ENCODE measurements at regions not wholly inside any gene's neighbourhood (a gene's known extent, or its start where the extent isn't known, plus 50 kb on each side); places are given as distances from the start of the nearest gene placed in this dataset.
"Not testable (repeated sequence)": the region's sequence is repeated elsewhere in the genome, so short reads cannot be mapped to it uniquely, and the experiment has no call there.

- DNase-seq (ENCODE audit: insufficient read length, low spot score, missing footprints): no peak
- no peaks in the 10 kb centered on the region for H4K20me1 ChIP-seq (ENCODE audit: insufficient read depth, low read length)
- H3K79me2 ChIP-seq (ENCODE audit: insufficient read depth, low read length): no peaks in the 10 kb centered on the region
- no peaks in the 10 kb centered on the region for H3K4me1 ChIP-seq (ENCODE audit: insufficient read depth, low read length)
- no peaks in the 10 kb centered on the region for H3K36me3 ChIP-seq (ENCODE audit: insufficient read depth, low read length)
- H3K27ac ChIP-seq (ENCODE audit: low read depth, low read length): no peak overlapping the region
- H3K4me3 ChIP-seq (ENCODE audit: insufficient read depth, low read length): no peak overlapping the region
- H3K27me3 ChIP-seq (ENCODE audit: insufficient read depth, low read length): no peaks in the 10 kb centered on the region
- TF ChIP-seq, protein P1, sequence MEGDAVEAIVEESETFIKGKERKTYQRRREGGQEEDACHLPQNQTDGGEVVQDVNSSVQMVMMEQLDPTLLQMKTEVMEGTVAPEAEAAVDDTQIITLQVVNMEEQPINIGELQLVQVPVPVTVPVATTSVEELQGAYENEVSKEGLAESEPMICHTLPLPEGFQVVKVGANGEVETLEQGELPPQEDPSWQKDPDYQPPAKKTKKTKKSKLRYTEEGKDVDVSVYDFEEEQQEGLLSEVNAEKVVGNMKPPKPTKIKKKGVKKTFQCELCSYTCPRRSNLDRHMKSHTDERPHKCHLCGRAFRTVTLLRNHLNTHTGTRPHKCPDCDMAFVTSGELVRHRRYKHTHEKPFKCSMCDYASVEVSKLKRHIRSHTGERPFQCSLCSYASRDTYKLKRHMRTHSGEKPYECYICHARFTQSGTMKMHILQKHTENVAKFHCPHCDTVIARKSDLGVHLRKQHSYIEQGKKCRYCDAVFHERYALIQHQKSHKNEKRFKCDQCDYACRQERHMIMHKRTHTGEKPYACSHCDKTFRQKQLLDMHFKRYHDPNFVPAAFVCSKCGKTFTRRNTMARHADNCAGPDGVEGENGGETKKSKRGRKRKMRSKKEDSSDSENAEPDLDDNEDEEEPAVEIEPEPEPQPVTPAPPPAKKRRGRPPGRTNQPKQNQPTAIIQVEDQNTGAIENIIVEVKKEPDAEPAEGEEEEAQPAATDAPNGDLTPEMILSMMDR (IDR thresholded peaks at IDR 0.05; ENCODE audit: extremely low read depth, low read depth, low read length): no peak
- no peak overlapping the region for H3K4me2 ChIP-seq (ENCODE audit: insufficient read depth, low read length)
- H3K9me3 ChIP-seq (ENCODE audit: low read depth, low read length): no peaks in the 10 kb centered on the region
- no peak overlapping the region for H2AFZ ChIP-seq (ENCODE audit: low read length)
Measured at GRCh38 chr6:133131621-133132465, 109.3 kb upstream of the EYA4 start.

- H2AFZ ChIP-seq (ENCODE audit: low read length): no peak overlapping the region
- H3K4me2 ChIP-seq (ENCODE audit: insufficient read depth, low read length): no peak overlapping the region
- no peak overlapping the region for H3K4me3 ChIP-seq (ENCODE audit: insufficient read depth, low read length)
- TF ChIP-seq, protein P1 (IDR thresholded peaks at IDR 0.05; ENCODE audit: extremely low read depth, low read depth, low read length): no peak
- DNase-seq (ENCODE audit: insufficient read length, low spot score, missing footprints): no peak
- H3K79me2 ChIP-seq (ENCODE audit: insufficient read depth, low read length): no peaks in the 10 kb centered on the region
- no peaks in the 10 kb centered on the region for H3K9me3 ChIP-seq (ENCODE audit: low read depth, low read length)
- no peaks in the 10 kb centered on the region for H3K27me3 ChIP-seq (ENCODE audit: insufficient read depth, low read length)
- H3K36me3 ChIP-seq (ENCODE audit: insufficient read depth, low read length): no peaks in the 10 kb centered on the region
- no peaks in the 10 kb centered on the region for H4K20me1 ChIP-seq (ENCODE audit: insufficient read depth, low read length)
- no peak overlapping the region for H3K27ac ChIP-seq (ENCODE audit: low read depth, low read length)
- no peaks in the 10 kb centered on the region for H3K4me1 ChIP-seq (ENCODE audit: insufficient read depth, low read length)
Measured at GRCh38 chr6:133132466-133132971, 108.6 kb upstream of the EYA4 start.

DNA sequence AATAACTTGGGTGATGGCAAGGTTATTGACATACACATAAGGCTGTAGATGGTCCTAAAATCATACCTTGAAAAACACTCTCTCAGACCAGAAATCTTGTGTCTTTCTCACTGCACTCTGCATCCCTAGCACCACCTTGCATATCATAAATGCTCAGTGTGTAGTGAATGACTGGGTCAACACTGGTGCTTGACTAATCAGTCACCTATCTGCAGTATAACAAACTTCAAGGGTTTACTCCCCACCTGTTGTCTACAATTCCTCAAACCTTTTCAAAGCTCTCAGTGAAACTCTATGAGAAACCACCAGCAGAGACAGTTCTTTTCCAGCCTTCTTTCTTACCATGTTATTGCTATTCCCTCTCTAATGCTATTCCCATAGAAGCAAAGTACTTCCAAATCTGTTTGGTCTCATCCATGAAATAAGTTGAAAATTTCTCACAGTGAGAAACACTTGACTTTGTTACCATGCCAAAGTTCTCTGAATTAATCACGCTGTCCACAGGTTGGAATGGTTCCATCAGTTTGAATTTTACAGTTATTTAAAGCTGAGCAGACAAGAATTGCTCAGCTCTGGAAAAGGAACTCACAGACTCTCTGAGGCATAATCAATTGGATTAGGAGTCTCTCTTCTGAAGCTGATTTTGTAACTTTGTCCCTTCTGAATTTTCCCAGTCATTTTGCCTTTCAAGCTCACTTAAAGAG, 104.8 kb upstream of the EYA4 start:
- H3K36me3 ChIP-seq (ENCODE audit: insufficient read depth, low read length): no peaks in the 10 kb centered on the region
- H4K20me1 ChIP-seq (ENCODE audit: insufficient read depth, low read length): no peaks in the 10 kb centered on the region
- no peak for DNase-seq (ENCODE audit: insufficient read length, low spot score, missing footprints)
- no peak overlapping the region for H3K4me2 ChIP-seq (ENCODE audit: insufficient read depth, low read length)
- no peaks in the 10 kb centered on the region for H3K4me1 ChIP-seq (ENCODE audit: insufficient read depth, low read length)
- H3K79me2 ChIP-seq (ENCODE audit: insufficient read depth, low read length): no peaks in the 10 kb centered on the region
- H2AFZ ChIP-seq (ENCODE audit: low read length): no peak overlapping the region
- H3K4me3 ChIP-seq (ENCODE audit: insufficient read depth, low read length): no peak overlapping the region
- no peaks in the 10 kb centered on the region for H3K9me3 ChIP-seq (ENCODE audit: low read depth, low read length)
- TF ChIP-seq, protein P1 (IDR thresholded peaks at IDR 0.05; ENCODE audit: extremely low read depth, low read depth, low read length): no peak
- no peak overlapping the region for H3K27ac ChIP-seq (ENCODE audit: low read depth, low read length)
- no peaks in the 10 kb centered on the region for H3K27me3 ChIP-seq (ENCODE audit: insufficient read depth, low read length)

DNA sequence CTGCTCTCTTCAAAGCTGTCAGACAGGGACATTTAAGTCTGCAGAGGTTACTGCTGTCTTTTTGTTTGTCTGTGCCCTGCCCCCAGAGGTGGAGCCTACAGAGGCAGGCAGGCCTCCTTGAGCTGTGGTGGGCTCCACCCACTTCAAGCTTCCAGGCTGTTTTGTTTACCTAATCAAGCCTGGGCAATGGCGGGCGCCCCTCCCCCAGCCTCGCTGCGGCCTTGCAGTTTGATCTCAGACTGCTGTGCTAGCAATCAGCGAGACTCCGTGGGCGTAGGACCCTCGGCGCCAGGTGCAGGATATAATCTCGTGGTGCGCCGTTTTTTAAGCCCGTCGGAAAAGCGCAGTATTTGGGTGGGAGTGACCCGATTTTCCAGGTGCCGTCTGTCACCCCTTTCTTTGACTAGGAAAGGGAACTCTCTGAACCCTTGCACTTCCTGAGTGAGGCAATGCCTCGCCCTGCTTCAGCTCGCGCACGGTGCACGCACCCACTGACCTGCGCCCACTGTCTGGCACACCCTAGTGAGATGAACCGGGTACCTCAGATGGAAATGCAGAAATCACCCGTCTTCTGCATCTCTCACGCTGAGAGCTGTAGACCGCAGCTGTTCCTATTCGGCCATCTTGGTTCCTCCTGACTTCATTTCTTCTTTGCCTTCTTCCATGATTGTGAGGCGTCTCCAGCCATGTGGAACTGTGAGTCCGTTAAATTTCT, 93.5 kb upstream of the EYA4 start:
- H3K4me2 ChIP-seq (ENCODE audit: insufficient read depth, low read length); H3K36me3 ChIP-seq (ENCODE audit: insufficient read depth, low read length); H2AFZ ChIP-seq (ENCODE audit: low read length); H3K9me3 ChIP-seq (ENCODE audit: low read depth, low read length); H3K27ac ChIP-seq (ENCODE audit: low read depth, low read length); H3K79me2 ChIP-seq (ENCODE audit: insufficient read depth, low read length); DNase-seq (ENCODE audit: insufficient read length, low spot score, missing footprints); H4K20me1 ChIP-seq (ENCODE audit: insufficient read depth, low read length); H3K27me3 ChIP-seq (ENCODE audit: insufficient read depth, low read length); H3K4me3 ChIP-seq (ENCODE audit: insufficient read depth, low read length); H3K4me1 ChIP-seq (ENCODE audit: insufficient read depth, low read length): not testable (repeated sequence)

All from osteoblast (primary cell).